IMR-90 (cell line): ENCODE measurements at regions not wholly inside any gene's neighbourhood (a gene's known extent, or its start where the extent isn't known, plus 50 kb on each side); places are given as distances from the start of the nearest gene placed in this dataset.

ENCODE experiments used
- CEBPB ChIP-seq: IDR thresholded peaks from 2 replicates; pipeline ENCODE4 v1.6.1; 2012; ENCODE audit warnings: low read depth, low read length, improper control_type of control experiment
- CHD1 ChIP-seq: IDR thresholded peaks from 2 replicates; pipeline ENCODE4 v1.6.1; 2012; ENCODE audit warnings: low read depth, low read length, improper control_type of control experiment
- CTCF ChIP-seq: conservative IDR thresholded peaks from 2 replicates; pipeline ENCODE4 v1.5.1; 2012; ENCODE audit warnings: mild to moderate bottlenecking, low read depth, low read length, improper control_type of control experiment
- FOS ChIP-seq: fragments of 150-350 bp; IDR thresholded peaks from 2 replicates; pipeline ENCODE4 v1.6.1; 2016; ENCODE audit warnings: low read depth, low read length
- MAFK ChIP-seq: IDR thresholded peaks from 2 replicates; pipeline ENCODE4 v1.6.1; 2012; ENCODE audit warnings: low read depth, low read length, improper control_type of control experiment
- POLR2A ChIP-seq: IDR thresholded peaks from 2 replicates; pipeline ENCODE4 v1.6.1; 2012; ENCODE audit warnings: mild to moderate bottlenecking, low read depth, low read length
- RAD21 ChIP-seq: IDR thresholded peaks from 2 replicates; pipeline ENCODE4 v1.6.1; 2012; ENCODE audit warnings: low read length, improper control_type of control experiment
- RCOR1 ChIP-seq: IDR thresholded peaks from 2 replicates; pipeline ENCODE4 v1.6.1; 2012; ENCODE audit warnings: mild to moderate bottlenecking, low read length, improper control_type of control experiment; ENCODE audit not compliant: insufficient replicate concordance
- RFX5 ChIP-seq: IDR thresholded peaks from 2 replicates; pipeline ENCODE4 v1.8.0; 2012; ENCODE audit warnings: low read depth, mild to moderate bottlenecking, low read length, moderate library complexity

GRCh38 chrX:96569034-96569433 is 115.6 kb upstream of the DIAPH2 start:
- TF ChIP-seq RCOR1 = no peak
- no peak for TF ChIP-seq CTCF
- TF ChIP-seq MAFK = no peak
- no peak for TF ChIP-seq POLR2A
- TF ChIP-seq CEBPB = no peak
- TF ChIP-seq RFX5 = no peak
- TF ChIP-seq FOS = no peak
- TF ChIP-seq RAD21 = no peak
- TF ChIP-seq CHD1 = no peak
